GM19372 (cell line): ENCODE measurements at regions not wholly inside any gene's neighbourhood (a gene's known extent, or its start where the extent isn't known, plus 50 kb on each side); places are given as distances from the start of the nearest gene placed in this dataset.
"Not testable (repeated sequence)": the region's sequence is repeated elsewhere in the genome, so short reads cannot be mapped to it uniquely, and the experiment has no call there.

Experiments
- ATAC-seq: cut with Tn5 transposase; IDR thresholded peaks from one replicate; pipeline ENCODE4 v1.9.1; 2021; ENCODE audit warnings: mild to moderate bottlenecking, low read depth, moderate library complexity; ENCODE audit not compliant: unreplicated experiment

- no peak for ATAC-seq
Measured at GRCh38 chr4:95898226-95898625, 58.3 kb downstream of the PDHA2 start.

- ATAC-seq, result no peak
Measured at GRCh38 chr4:95909211-95909610, 69.3 kb downstream of the PDHA2 start.

GRCh38 chr4:95910749-95911148, 70.9 kb downstream of the PDHA2 start:
- ATAC-seq, result no peak

DNA sequence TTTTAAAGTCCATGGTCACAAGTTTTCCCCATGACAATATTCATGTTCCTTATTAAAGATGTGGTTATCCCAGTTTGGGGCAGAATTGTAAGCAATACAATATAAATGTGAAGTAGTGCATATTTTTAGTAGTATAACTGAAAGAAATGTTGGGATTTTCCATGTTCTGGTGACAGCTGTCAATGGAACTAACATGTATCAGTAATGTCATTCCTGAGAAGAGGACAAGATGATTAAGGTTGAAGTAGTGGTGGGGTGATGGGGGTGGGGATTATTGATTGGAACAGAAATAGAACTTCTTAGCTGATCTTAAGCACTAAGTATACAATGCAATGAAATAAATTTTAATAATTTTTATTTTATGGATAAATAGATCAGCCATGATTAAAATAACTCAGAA, 81.6 kb downstream of the PDHA2 start:
- no peak for ATAC-seq

- no peak for ATAC-seq
Measured at GRCh38 chr4:95929448-95930064, 89.7 kb downstream of the PDHA2 start.

DNA sequence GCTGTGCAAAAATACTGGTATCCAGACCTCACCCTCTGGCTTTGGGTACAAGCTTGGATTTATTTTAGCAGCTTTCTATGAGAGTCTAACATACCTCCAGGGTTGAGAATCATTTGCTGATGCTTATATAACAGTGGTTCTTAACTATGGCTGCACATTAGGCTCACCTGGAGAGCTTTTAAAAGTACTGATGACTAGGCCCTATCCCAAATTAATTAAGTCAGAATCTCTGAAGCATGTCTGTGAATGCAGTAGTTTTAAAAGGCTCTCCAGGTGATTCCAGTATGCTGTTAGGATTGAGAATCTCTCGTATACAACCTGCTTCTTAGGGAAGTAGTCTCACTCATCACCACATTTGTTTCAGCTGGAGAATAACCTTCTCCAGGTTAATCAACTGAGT, 99.2 kb downstream of the PDHA2 start:
- ATAC-seq, result no peak

DNA sequence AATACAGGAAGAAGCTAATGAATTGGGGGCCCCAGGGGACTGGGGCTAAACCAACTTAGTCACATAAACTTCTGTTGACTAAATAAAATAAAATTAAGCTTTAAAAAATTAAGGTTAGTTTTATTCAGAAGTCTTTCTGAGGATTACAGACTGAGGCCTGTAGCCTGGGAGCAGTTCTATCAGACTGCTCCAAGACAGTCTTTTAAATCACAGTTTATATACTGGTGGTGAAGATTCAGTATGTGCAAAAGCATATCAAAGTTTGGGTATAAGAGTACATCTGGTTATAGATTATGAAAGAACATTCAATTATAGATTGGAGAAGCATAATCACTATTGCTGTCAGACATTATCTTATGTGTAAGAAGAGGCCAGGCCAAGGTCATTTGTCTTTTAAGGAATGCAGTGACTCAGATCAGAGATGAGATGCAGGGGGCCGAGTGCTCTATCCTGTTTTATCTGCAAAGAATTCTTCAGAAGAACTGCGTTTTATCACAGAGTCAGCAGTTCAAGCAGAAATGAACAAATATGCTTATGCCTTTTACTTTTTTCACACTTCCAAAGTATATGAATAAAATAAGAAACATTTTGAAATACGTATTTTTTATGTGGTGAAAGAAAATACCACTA, 109.4 kb downstream of the PDHA2 start:
- ATAC-seq, result no peak

DNA sequence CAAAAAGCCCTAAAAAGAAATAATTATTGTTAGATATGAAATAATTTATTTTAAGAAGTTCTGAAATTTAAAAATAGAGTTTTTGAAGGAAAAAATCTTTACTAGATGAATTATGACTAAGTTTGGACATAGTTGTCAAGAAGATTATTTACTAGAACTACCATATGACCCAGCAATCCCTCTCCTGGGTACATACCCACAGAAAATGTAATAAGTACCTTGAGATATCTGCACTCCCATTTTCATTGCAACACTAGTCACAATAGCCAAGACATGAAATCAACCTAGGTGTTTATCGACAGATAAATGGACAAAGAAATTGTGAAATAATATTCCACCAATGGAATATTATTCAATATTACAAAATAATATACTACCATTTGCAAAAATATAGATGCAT, 109.9 kb downstream of the PDHA2 start:
- no peak for ATAC-seq

DNA sequence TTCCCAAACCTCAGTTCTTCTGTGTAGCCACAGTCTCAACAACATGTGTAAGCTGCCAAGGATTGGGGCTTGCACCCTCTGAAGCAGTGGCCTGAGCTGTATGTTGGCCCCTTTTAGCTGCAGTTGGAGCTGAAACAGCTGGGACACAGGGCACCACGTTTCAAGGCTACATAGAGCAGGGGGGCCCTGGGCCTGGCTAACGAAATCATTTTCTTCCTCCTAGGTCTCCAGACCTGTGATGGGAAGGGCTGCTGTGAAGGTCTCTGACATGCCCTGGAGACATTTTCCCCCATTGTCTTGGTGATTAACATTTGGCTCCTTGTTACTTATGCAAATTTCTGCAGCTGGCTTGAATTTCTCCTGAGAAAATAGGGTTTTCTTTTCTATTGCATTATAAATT, 112.6 kb downstream of the PDHA2 start:
- ATAC-seq, result not testable (repeated sequence)

DNA sequence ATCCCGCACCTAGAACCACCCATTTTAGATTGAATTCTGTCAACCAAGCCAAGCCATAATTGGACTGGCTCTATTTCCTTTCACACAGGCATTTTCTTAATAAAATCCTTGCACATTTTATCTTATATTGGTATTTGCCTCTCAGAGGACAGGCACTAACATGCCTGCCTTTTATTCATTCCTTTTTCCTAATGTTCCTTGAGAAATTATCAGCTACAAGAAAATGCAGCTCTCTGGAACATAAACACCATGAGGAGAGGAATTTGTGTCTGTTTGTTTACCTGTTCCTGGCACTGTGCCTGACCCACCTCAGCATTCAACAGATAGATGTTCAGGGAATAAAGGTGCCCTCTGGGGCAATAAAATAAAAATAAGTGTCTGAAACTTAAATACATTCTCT, 116.2 kb downstream of the PDHA2 start:
- ATAC-seq, result no peak

- ATAC-seq, result no peak
Measured at GRCh38 chr4:95957054-95957453, 117.2 kb downstream of the PDHA2 start.

DNA sequence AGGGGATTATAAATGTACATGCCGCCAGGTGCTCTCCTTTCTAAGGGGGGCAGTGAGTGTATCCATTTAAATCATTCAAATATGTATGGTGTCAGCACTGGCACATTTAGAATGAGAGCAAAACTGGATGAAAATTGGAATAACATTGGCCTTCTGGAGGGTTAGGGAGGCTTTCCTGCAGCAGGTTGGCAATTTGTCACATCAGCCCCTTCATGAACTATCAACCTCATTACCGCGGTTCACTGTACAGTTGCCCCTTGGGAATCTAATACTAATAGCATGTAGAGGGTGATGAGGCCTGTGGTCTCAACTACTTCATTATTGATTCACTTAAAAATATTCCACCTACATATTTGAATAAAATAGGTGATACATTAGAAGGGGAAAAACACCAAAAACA, 117.9 kb downstream of the PDHA2 start:
- ATAC-seq, result no peak

DNA sequence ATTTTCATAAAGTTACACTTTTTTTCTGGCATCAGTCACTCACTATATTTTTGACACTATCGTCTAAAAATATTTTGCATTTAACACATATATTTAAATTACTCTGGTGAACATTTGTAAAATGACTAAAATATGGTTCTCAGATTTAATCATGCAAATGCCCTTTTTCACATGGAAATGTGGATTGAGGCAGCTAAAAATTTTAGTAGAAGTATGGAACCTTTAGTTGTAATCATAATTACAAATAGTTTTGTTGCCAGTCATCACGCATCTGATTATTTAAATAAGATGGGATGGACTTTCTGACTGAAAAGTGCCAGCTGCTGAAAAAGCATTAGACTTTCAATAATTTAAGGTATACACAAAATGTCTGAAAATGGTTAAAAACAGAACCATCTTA, 119.3 kb downstream of the PDHA2 start:
- no peak for ATAC-seq

DNA sequence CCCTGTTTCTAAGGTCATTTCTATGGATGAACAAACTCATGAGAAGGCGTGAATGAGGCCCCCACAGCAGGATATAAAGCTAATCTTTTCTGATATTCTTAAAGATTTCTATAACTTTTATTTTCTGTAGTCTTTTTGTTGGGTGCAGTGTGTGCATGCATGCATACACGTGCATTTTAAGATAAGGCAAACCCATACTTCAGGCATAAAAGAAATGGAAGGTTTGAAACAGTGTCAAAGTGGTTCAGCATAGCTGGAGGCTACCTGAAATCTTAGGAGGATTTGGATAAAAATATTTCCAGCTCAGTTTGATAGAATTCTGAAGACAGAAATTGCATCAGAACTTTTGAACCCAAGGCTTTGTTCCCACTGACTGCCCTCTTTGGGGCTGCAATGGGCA, 119.7 kb downstream of the PDHA2 start:
- ATAC-seq, result no peak

DNA sequence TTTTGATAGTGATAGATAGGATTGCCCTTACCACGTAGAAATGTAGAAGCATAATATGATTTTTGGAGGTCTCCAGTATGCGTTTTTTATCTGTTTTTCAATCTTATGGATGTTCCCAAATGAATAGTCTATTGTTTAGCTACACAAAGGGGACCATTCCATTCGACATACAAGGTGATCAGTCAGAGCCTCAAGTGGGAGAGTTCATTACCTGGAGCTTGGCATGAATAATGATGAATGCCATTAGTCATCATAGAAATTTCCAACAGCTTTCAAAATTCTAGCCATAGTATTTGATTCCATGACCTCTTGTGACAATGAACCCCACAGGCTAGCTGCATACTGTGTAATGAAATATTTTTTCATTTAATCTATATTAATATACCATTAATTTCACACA, 123.6 kb downstream of the PDHA2 start:
- no peak for ATAC-seq

DNA sequence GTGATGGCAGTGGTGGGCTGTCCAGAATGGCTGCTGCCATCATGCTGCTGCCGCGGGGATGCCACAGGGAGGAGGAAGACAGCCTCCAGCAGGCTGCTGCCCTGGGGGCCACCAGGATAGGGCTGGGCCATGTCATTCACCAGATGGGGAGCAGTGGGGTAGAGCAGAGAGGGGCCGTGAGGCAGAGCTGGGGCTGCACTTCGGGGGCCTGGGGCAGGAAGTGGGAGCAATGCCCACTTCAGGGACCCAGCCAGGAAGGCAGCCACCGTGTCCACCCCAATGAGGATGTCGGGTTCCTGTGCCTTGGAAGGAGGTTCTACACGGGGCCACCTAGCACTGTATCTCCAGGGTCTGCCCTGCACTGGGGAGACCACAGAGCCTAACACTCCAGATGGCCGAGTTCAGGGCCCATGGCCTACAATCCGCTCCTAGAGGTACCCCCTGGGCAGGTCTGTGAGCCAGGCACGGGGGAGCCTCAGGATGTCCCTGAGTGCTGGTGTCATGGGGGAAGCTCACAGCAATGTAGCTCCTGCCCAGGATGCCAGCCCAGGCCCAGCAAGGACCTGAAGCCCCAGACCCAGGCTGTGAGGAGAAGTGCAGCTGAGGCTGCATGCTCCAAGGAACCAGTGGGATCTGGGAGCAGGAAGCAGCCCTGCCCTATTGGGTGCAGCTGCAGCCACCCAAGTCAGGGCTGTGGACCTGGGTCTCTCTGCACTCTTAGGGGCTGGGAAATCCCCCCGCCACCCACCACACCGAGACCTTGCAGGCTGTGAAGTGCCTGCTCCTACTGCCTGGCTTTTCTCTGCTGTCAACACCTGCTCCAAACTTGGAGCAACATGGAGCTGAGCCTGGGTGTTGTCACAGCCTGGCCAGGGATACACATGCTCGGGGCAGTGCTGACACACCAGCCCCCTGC, 140.3 kb downstream of the PDHA2 start:
- no peak for ATAC-seq

DNA sequence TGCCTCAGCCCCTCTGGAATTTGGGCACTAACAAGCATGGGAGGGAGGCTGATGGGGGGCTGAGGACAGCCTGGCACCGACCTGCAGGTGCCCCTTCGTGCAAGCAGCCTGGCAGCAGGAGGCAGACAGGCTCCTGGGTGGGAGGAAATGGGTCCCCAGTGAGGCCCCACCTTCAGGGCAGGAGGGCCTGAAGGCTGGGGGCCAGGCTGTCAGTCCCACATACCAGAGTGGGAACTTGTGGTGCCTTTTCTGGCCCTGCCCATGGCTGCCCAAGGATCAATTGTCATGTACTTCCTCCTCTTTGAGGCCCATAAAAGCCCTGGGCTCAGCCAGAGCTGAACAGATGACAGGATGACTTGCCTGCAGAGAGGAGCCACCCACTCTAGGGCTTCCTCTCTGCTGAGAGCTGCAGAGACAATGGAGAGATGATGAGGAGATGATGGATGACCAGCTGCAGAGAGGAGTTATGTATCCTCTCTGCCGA, 141.0 kb downstream of the PDHA2 start:
- ATAC-seq, result no peak

- no peak for ATAC-seq
Measured at GRCh38 chr4:95981591-95981990, 141.7 kb downstream of the PDHA2 start.

DNA sequence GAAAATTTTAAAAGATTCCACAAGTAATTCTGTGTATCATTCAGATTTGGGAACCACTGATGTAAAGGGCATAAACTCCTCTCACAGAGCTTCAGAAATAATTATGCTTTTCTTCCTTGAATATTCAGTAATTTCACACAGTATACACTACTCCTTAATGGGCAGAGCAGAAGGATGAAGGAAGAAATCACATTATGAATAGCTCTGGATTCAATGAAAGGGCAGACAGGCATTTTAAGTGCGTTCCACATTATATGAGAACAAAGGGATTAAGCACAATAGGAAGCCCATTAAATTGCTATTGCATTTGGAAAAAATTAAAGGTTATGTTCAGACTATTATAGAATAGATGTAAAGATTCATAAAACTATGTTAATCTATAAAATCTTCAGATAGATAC, 142.6 kb downstream of the PDHA2 start:
- ATAC-seq, result no peak

DNA sequence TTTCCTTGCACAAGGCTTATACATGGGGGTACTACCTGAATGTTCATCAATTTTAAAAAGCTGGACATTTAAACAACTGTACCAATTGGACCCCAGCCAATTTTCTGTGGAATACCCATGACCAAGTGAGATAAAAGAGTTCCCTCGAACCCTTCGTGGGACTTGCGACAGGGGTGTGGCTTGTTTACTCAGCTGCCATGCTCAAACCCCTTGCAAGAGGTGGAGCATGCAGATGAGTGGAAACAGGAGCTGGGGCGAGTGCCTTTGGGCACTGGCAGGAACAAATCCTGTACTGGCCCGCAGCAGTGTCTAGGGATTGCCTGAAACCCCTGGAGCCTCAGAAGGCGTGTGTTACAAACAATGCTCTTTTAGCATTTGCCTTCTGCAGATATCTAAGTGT, 144.2 kb downstream of the PDHA2 start:
- ATAC-seq, result no peak

- ATAC-seq, result no peak
Measured at GRCh38 chr4:95985051-95985450, 145.2 kb downstream of the PDHA2 start.
